HG02759 (cell line): ENCODE measurements at regions not wholly inside any gene's neighbourhood (a gene's known extent, or its start where the extent isn't known, plus 50 kb on each side); places are given as distances from the start of the nearest gene placed in this dataset.
"Not testable (repeated sequence)": the region's sequence is repeated elsewhere in the genome, so short reads cannot be mapped to it uniquely, and the experiment has no call there.

Experiments used
- ATAC-seq: cut with Tn5 transposase; IDR thresholded peaks from one replicate; pipeline ENCODE4 v1.9.1; 2021; ENCODE audit warnings: mild to moderate bottlenecking, moderate library complexity; ENCODE audit not compliant: unreplicated experiment

- ATAC-seq = no peak
These were observed 647.5 kb downstream of the UTRN start for GRCh38 chr6:144932621-144933020.

GRCh38 chr6:144935181-144935580, 650.0 kb downstream of the UTRN start:
- ATAC-seq = no peak

GRCh38 chr6:144935661-144936060, 650.5 kb downstream of the UTRN start:
- ATAC-seq = no peak

- ATAC-seq = no peak
These were observed 651.6 kb downstream of the UTRN start for GRCh38 chr6:144936764-144937163.

- ATAC-seq = no peak
These were observed 654.8 kb downstream of the UTRN start for GRCh38 chr6:144939921-144940320.

- ATAC-seq = no peak
These were observed 659.0 kb downstream of the UTRN start for GRCh38 chr6:144944106-144944505.

- no peak for ATAC-seq
These were observed 662.4 kb downstream of the UTRN start for GRCh38 chr6:144947398-144947976.

- no peak for ATAC-seq
These were observed 666.7 kb downstream of the UTRN start for GRCh38 chr6:144951730-144952437.

GRCh38 chr6:144952456-144953240, 667.5 kb downstream of the UTRN start:
- ATAC-seq = no peak

GRCh38 chr6:144953552-144954240, 668.6 kb downstream of the UTRN start:
- no peak for ATAC-seq

GRCh38 chr6:144954241-144954556, 669.1 kb downstream of the UTRN start:
- no peak for ATAC-seq

GRCh38 chr6:144955392-144955791, 670.3 kb downstream of the UTRN start:
- ATAC-seq = no peak

- no peak for ATAC-seq
These were observed 670.7 kb downstream of the UTRN start for GRCh38 chr6:144955859-144956258.

GRCh38 chr6:144956697-144957096, 671.6 kb downstream of the UTRN start:
- ATAC-seq = not testable (repeated sequence)

GRCh38 chr6:144957236-144957937, 672.3 kb downstream of the UTRN start:
- ATAC-seq = no peak

- no peak for ATAC-seq
These were observed 684.0 kb downstream of the UTRN start for GRCh38 chr6:144969154-144969553.

- no peak for ATAC-seq
These were observed 684.6 kb downstream of the UTRN start for GRCh38 chr6:144969602-144970272.

GRCh38 chr6:144977250-144977864, 692.2 kb downstream of the UTRN start:
- not testable (repeated sequence) for ATAC-seq

GRCh38 chr6:144978208-144978607, 693.1 kb downstream of the UTRN start:
- no peak for ATAC-seq

GRCh38 chr6:144986271-144986670, 701.1 kb downstream of the UTRN start:
- no peak for ATAC-seq
